GM12878 (cell line): ENCODE measurements at regions not wholly inside any gene's neighbourhood (a gene's known extent, or its start where the extent isn't known, plus 50 kb on each side); places are given as distances from the start of the nearest gene placed in this dataset.
A peak's percentile ranks its signal among the peaks of the same experiment; 100 is the strongest.

Experiments
- BRCA1 ChIP-seq: IDR thresholded peaks from 2 replicates; pipeline ENCODE4 v1.6.1; 2011; ENCODE audit warnings: low read depth, low read length, improper control_type of control experiment
- FOS ChIP-seq: IDR thresholded peaks from 3 replicates; pipeline ENCODE4 v1.6.1; 2011; ENCODE audit warnings: borderline replicate concordance; ENCODE audit not compliant: insufficient read length; ENCODE audit errors: extremely low read depth
- FOXM1 ChIP-seq: IDR thresholded peaks from 2 replicates; pipeline ENCODE4 v1.6.1; 2012; ENCODE audit warnings: low read depth, mild to moderate bottlenecking, inconsistent platforms, low read length, moderate library complexity
- HDGF ChIP-seq: fragments of 450-650 bp; IDR thresholded peaks from 2 replicates; pipeline ENCODE4 v1.6.1; 2016; ENCODE audit warnings: antibody characterized with exemption
- PKNOX1 ChIP-seq: fragments of 450-650 bp; IDR thresholded peaks from 2 replicates; pipeline ENCODE4 v1.6.1; 2016; ENCODE audit warnings: mild to moderate bottlenecking
- POLR2A ChIP-seq: IDR thresholded peaks from 2 replicates; pipeline ENCODE4 v1.6.1; 2011; ENCODE audit warnings: low read depth, mild to moderate bottlenecking, low read length
- SREBF1 ChIP-seq: IDR thresholded peaks from 2 replicates; pipeline ENCODE4 v1.6.1; 2012; ENCODE audit warnings: mild to moderate bottlenecking, low read length
- TARDBP ChIP-seq: IDR thresholded peaks from 2 replicates; pipeline ENCODE4 v1.6.1; 2016; ENCODE audit warnings: borderline replicate concordance
- ZBTB4 ChIP-seq: fragments of 450-650 bp; formaldehyde crosslinking; IDR thresholded peaks from 2 replicates; pipeline ENCODE4 v1.4.0; 2022; ENCODE audit warnings: mild to moderate bottlenecking, moderate library complexity
- ZNF592 ChIP-seq: fragments of 450-650 bp; IDR thresholded peaks from 2 replicates; pipeline ENCODE4 v1.6.1; 2017; ENCODE audit warnings: mild to moderate bottlenecking, moderate library complexity
- ZSCAN29 ChIP-seq: fragments of 450-650 bp; IDR thresholded peaks from 2 replicates; pipeline ENCODE4 v1.6.1; 2017; ENCODE audit warnings: mild to moderate bottlenecking, moderate library complexity

- TF ChIP-seq ZNF592 (no peak), POLR2A (no peak), ZBTB4 (no peak), HDGF (no peak), BRCA1 (no peak), PKNOX1 (no peak), FOS (no peak), FOXM1 (0 out of 2 replicates have a peak, but pooled peaks have one; percentile 41), ZSCAN29 (no peak), TARDBP (no peak), SREBF1 (no peak)
These were observed 115.4 kb downstream of the LHX2 start (continued) for GRCh38 chr9:124126648-124127646.
